Stimulated activated CD4-positive, alpha-beta T cell treated with anti-CD3 and anti-CD28 coated beads, Interleukin-2, amount 100 ng/mL, for 4 hours (primary cell): ENCODE measurements at regions not wholly inside any gene's neighbourhood (a gene's known extent, or its start where the extent isn't known, plus 50 kb on each side); places are given as distances from the start of the nearest gene placed in this dataset.

ENCODE experiments used
- DNase-seq: peaks from one replicate; pipeline ENCODE4 v3.0.0-alpha.2; 2020; ENCODE audit warnings: low read depth

- DNase-seq: no peak
Observed at GRCh38 chr22:27507111-27507611, 294.4 kb downstream of the MN1 start.

- DNase-seq: no peak
Observed at GRCh38 chr22:27507935-27508526, 293.5 kb downstream of the MN1 start.

- DNase-seq: no peak
Observed at GRCh38 chr22:27509132-27509920, 292.2 kb downstream of the MN1 start.

- DNase-seq: no peak
Observed at GRCh38 chr22:27510024-27510423, 291.5 kb downstream of the MN1 start.

GRCh38 chr22:27512283-27512761, 289.2 kb downstream of the MN1 start:
- no peak for DNase-seq

GRCh38 chr22:27513021-27513420, 288.5 kb downstream of the MN1 start:
- DNase-seq: no peak

GRCh38 chr22:27514601-27515523, 286.7 kb downstream of the MN1 start:
- no peak for DNase-seq

GRCh38 chr22:27517361-27518155, 284.0 kb downstream of the MN1 start:
- DNase-seq: no peak

GRCh38 chr22:27518531-27519340, 282.8 kb downstream of the MN1 start:
- DNase-seq: no peak

- no peak for DNase-seq
Observed at GRCh38 chr22:27523711-27524110, 277.8 kb downstream of the MN1 start.

GRCh38 chr22:27525711-27526110, 275.8 kb downstream of the MN1 start:
- DNase-seq: no peak

- DNase-seq: no peak
Observed at GRCh38 chr22:27526901-27527300, 274.7 kb downstream of the MN1 start.

GRCh38 chr22:27531782-27532530, 269.6 kb downstream of the MN1 start:
- DNase-seq: no peak

GRCh38 chr22:27533105-27533745, 268.3 kb downstream of the MN1 start:
- no peak for DNase-seq

- DNase-seq: no peak
Observed at GRCh38 chr22:27534720-27535125, 266.8 kb downstream of the MN1 start.

- DNase-seq: no peak
Observed at GRCh38 chr22:27535452-27535851, 266.1 kb downstream of the MN1 start.

- DNase-seq: no peak
Observed at GRCh38 chr22:27537501-27537900, 264.1 kb downstream of the MN1 start.

- DNase-seq: no peak
Observed at GRCh38 chr22:27538666-27539065, 262.9 kb downstream of the MN1 start.

GRCh38 chr22:27540247-27540646, 261.3 kb downstream of the MN1 start:
- no peak for DNase-seq
